H1 (cell line): ENCODE measurements at regions not wholly inside any gene's neighbourhood (a gene's known extent, or its start where the extent isn't known, plus 50 kb on each side); places are given as distances from the start of the nearest gene placed in this dataset.

Experiments used
- CTCF ChIA-PET: fragments of 300-600 bp; sonication (Branson Sonifier 250); formaldehyde crosslinking; loops from one replicate; lab custom pipeline; 2021; ENCODE audit not compliant: partially characterized antibody; lab: Charles Lee
- POLR2A ChIA-PET: fragments of 300-600 bp; sonication (Branson Sonifier 250); formaldehyde crosslinking; loops from one replicate; lab custom pipeline; 2021; ENCODE audit warnings: inconsistent platforms; ENCODE audit not compliant: partially characterized antibody; lab: Charles Lee
- DNase-seq, 2 experiments: peaks; one replicate each; pipeline versions ENCODE4 v3.0.0 to v3.0.0-alpha.2; 2010 to 2022; ENCODE audit warnings: low spot score in 2 of 2, low read depth in 1 of 2, mixed read lengths in 1 of 2
- FAIRE-seq: peaks from 2 replicates; lab custom pipeline; 2011; peaks lifted over from hg19 to GRCh38; lab: Jason Lieb, UNC
- H2AFZ ChIP-seq: 2 replicates; pipeline ENCODE4 v1.8.1; 2012; ENCODE audit warnings: low read length, inconsistent platforms
- H2AK5ac ChIP-seq: 2 replicates; pipeline ENCODE4 v1.6.1; 2013; ENCODE audit warnings: low read depth, low read length
- H2BK120ac ChIP-seq: replicated peaks from 2 replicates; pipeline ENCODE3; 2013; ENCODE audit warnings: low read depth, low read length, inconsistent platforms
- H2BK12ac ChIP-seq: 2 replicates; pipeline ENCODE4 v1.6.1; 2013; ENCODE audit warnings: low read depth, low read length
- H2BK15ac ChIP-seq: 2 replicates; pipeline ENCODE4 v1.6.1; 2013; ENCODE audit warnings: low read length
- H2BK20ac ChIP-seq: 2 replicates; pipeline ENCODE4 v1.6.1; 2013; ENCODE audit warnings: low read length
- H2BK5ac ChIP-seq: 2 replicates; pipeline ENCODE4 v1.6.1; 2013; ENCODE audit warnings: low read depth, low read length
- H3K14ac ChIP-seq: 2 replicates; pipeline ENCODE4 v1.6.1; 2013; ENCODE audit warnings: inconsistent platforms; ENCODE audit not compliant: insufficient read length
- H3K18ac ChIP-seq: 2 replicates; pipeline ENCODE4 v1.6.1; 2013; ENCODE audit warnings: low read length; ENCODE audit errors: extremely low read depth
- H3K23ac ChIP-seq: 2 replicates; pipeline ENCODE4 v1.6.1; 2013; ENCODE audit warnings: inconsistent platforms; ENCODE audit not compliant: insufficient read length
- H3K23me2 ChIP-seq: 2 replicates; pipeline ENCODE4 v1.6.1; 2013; ENCODE audit warnings: low read depth, low read length
- H3K27ac ChIP-seq: 2 replicates; pipeline ENCODE4 v1.6.1; 2011; ENCODE audit warnings: low read depth, low read length, inconsistent platforms
- H3K27me3 ChIP-seq, 4 experiments: replicated peaks in 1 of 4; 1 replicate in 1 of 4; 2 replicates in 3 of 4; pipeline versions ENCODE4 v1.6.1 to v1.8.1; 2011 to 2013; ENCODE audit warnings: low read length in 3 of 4, mild to moderate bottlenecking in 3 of 4, inconsistent platforms in 2 of 4, mixed read lengths in 2 of 4, moderate library complexity in 1 of 4; ENCODE audit not compliant: control insufficient read depth in 3 of 4, insufficient read depth in 3 of 4; ENCODE audit errors: extremely low read depth in 1 of 4
- H3K36me3 ChIP-seq, 4 experiments: 2 replicates each; pipeline versions ENCODE4 v1.6.1 to v1.8.1; 2011 to 2013; ENCODE audit warnings: mild to moderate bottlenecking in 4 of 4, low read length in 3 of 4, moderate library complexity in 2 of 4, control low read depth in 1 of 4, inconsistent platforms in 1 of 4; ENCODE audit not compliant: insufficient read depth in 4 of 4, control insufficient read depth in 2 of 4
- H3K4ac ChIP-seq: replicated peaks from 2 replicates; pipeline ENCODE3; 2013; ENCODE audit warnings: low read length, low read depth, mixed read lengths, inconsistent platforms; ENCODE audit not compliant: insufficient read length
- H3K4me1 ChIP-seq, 4 experiments: replicated peaks in 1 of 4; 1 replicate in 1 of 4; 2 replicates in 3 of 4; pipeline versions ENCODE4 v1.6.1 to v1.8.1; 2011 to 2013; ENCODE audit warnings: low read length in 3 of 4, inconsistent platforms in 2 of 4, mixed read lengths in 1 of 4; ENCODE audit not compliant: insufficient read depth in 4 of 4, control insufficient read depth in 3 of 4
- H3K4me2 ChIP-seq, 2 experiments: 2 replicates each; pipeline versions ENCODE4 v1.6.1 to v1.8.1; 2011 to 2013; ENCODE audit warnings: low read depth in 2 of 2, low read length in 2 of 2, control low read depth in 1 of 2, inconsistent platforms in 1 of 2, mild to moderate bottlenecking in 1 of 2; ENCODE audit not compliant: insufficient read depth in 1 of 2
- H3K4me3 ChIP-seq, 4 experiments: fragments of 200-600, 300-600 bp in 1 of 4; sonication (generic), shearing (Covaris generic), sonication (Bioruptor Twin) in 1 of 4; 2 replicates each; pipeline versions ENCODE4 v1.5.1 to v1.8.1; 2011 to 2016; ENCODE audit warnings: low read length in 4 of 4, low read depth in 3 of 4, control low read depth in 2 of 4, inconsistent platforms in 2 of 4, mild to moderate bottlenecking in 2 of 4, mixed read lengths in 1 of 4, moderate library complexity in 1 of 4; ENCODE audit not compliant: insufficient read depth in 2 of 4; ENCODE audit errors: extremely low read depth in 1 of 4
- H3K56ac ChIP-seq: replicated peaks from 2 replicates; pipeline ENCODE3; 2013; ENCODE audit warnings: low read depth, mild to moderate bottlenecking, mixed read lengths, low read length, inconsistent platforms; ENCODE audit not compliant: insufficient read length
- H3K79me1 ChIP-seq: 2 replicates; pipeline ENCODE4 v1.6.1; 2013; ENCODE audit warnings: low read depth, low read length, control low read depth
- H3K79me2 ChIP-seq, 2 experiments: 2 replicates each; pipeline versions ENCODE4 v1.6.1 to v1.8.1; 2012 to 2013; ENCODE audit warnings: low read length in 2 of 2, mild to moderate bottlenecking in 2 of 2, inconsistent platforms in 1 of 2; ENCODE audit not compliant: insufficient read depth in 2 of 2, control insufficient read depth in 1 of 2
- H3K9ac ChIP-seq, 4 experiments: replicated peaks in 1 of 4; 1 replicate in 1 of 4; 2 replicates in 3 of 4; pipeline versions ENCODE4 v1.6.1 to v1.8.1; 2011 to 2013; ENCODE audit warnings: low read depth in 3 of 4, low read length in 3 of 4, control low read depth in 2 of 4, mild to moderate bottlenecking in 2 of 4, moderate library complexity in 2 of 4, inconsistent platforms in 1 of 4; ENCODE audit errors: extremely low read depth in 1 of 4
- H3K9me3 ChIP-seq, 2 experiments: 2 replicates each; pipeline versions ENCODE4 v1.6.1 to v1.8.1; 2012 to 2013; ENCODE audit warnings: mild to moderate bottlenecking in 2 of 2, moderate library complexity in 2 of 2, control low read depth in 1 of 2, inconsistent platforms in 1 of 2, low read depth in 1 of 2, low read length in 1 of 2, mixed read lengths in 1 of 2; ENCODE audit not compliant: insufficient read depth in 2 of 2
- H4K20me1 ChIP-seq, 2 experiments: replicated peaks in 1 of 2; 2 replicates each; pipeline versions ENCODE3 to v1.8.1; 2011 to 2013; ENCODE audit warnings: inconsistent platforms in 2 of 2, low read length in 2 of 2, mild to moderate bottlenecking in 1 of 2; ENCODE audit not compliant: insufficient read depth in 2 of 2, control insufficient read depth in 1 of 2
- H4K5ac ChIP-seq: 2 replicates; pipeline ENCODE4 v1.6.1; 2013; ENCODE audit warnings: low read length, low read depth, mixed read lengths, inconsistent platforms; ENCODE audit not compliant: insufficient read length
- H4K8ac ChIP-seq: 2 replicates; pipeline ENCODE4 v1.8.0; 2013; ENCODE audit warnings: mild to moderate bottlenecking, moderate library complexity, low read length, inconsistent platforms; ENCODE audit not compliant: insufficient read depth; ENCODE audit errors: extremely low read depth
- H4K91ac ChIP-seq: replicated peaks from 2 replicates; pipeline ENCODE3; 2013; ENCODE audit warnings: low read length, mixed read lengths, inconsistent platforms; ENCODE audit not compliant: insufficient read length
- SP2 ChIP-seq: IDR thresholded peaks from 2 replicates; pipeline ENCODE4 v1.6.1; 2012; ENCODE audit warnings: mild to moderate bottlenecking, low read length, inconsistent platforms
- SRF ChIP-seq: IDR thresholded peaks from 2 replicates; pipeline ENCODE4 v1.6.1; 2011; ENCODE audit warnings: mild to moderate bottlenecking, low read depth, low read length, moderate library complexity
- WGBS, 2 experiments: shearing (Covaris generic) in 1 of 2; methylation state at CpG; one replicate each; pipeline versions ENCODE4 v1.1.6 to v1.1.7; 2013 to 2015; ENCODE audit warnings: low lambda C conversion rate in 2 of 2, mixed read lengths in 2 of 2, inconsistent platforms in 1 of 2, low coverage in 1 of 2, missing lambda C conversion rate in 1 of 2; ENCODE audit not compliant: insufficient replicate concordance in 2 of 2, insufficient coverage in 1 of 2, insufficient read length in 1 of 2; ENCODE audit errors: extremely low coverage in 1 of 2, missing lambda C conversion rate in 1 of 2; 5-methylcytosine and 5-hydroxymethylcytosine counted together

DNA sequence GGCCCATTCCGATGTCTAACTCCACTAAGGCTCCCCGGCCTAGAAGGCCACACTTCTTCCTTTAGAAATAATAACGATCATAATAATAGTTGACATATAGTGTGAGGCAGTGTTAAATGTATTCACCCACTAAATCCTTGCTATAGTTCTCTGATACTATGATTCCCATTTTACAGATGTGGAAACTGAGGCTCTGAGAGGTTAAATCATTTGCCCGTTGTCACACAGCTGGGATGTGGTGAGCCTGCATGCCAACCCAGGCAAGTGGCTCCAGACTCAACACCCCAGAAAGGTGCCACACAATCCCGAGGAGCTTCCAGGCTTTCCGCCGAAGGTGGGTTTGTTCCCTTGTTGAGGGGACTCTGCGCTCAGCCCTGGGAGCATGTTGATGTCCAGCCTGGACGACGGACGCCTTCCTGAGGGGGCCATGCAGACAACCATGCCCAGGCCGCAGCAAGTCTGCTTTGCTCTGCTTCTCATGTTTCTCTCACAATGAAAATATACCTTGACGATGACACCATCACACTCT lies 104.6 kb upstream of the CDYL start:
- no peak overlapping the region for H2AK5ac ChIP-seq
- no peak overlapping the region for H3K56ac ChIP-seq
- H4K91ac ChIP-seq, result no peak overlapping the region
- peaks cover 0 to 5% (median 2%) of the 10 kb centered on the region in 4 experiments; a peak in 3 of 7 replicates for H3K4me1 ChIP-seq
- H3K4ac ChIP-seq, result no peak overlapping the region
- no peak overlapping the region for H3K4me3 ChIP-seq
- ChIA-PET CTCF (interaction anchor here (0.8 to 1.7 kb wide), 2 partner anchors 9 to 343 kb away, joined by 3 to 4 read pairs; no protein-coding TSS in a partner anchor), POLR2A (no interaction called here)
- H2BK15ac ChIP-seq, result no peak overlapping the region
- H3K9me3 ChIP-seq, result no peaks in the 10 kb centered on the region
- no peak overlapping the region for H2AFZ ChIP-seq
- no peak overlapping the region for H4K5ac ChIP-seq
- H3K14ac ChIP-seq, result no peak overlapping the region
- no peaks in the 10 kb centered on the region; a peak in 1 of 7 replicates for H3K27me3 ChIP-seq
- 93% methylated on average over 12 of the region's 13 CpGs; no CpG with 5 or more reads in 1 of the 2 experiments for WGBS, 2 experiments
- no peak for TF ChIP-seq SRF
- TF ChIP-seq SP2, result no peak
- no peaks in the 10 kb centered on the region for H4K20me1 ChIP-seq
- no peak overlapping the region for H3K4me2 ChIP-seq
- no peak for DNase-seq
- no peak overlapping the region for H2BK120ac ChIP-seq
- no peak overlapping the region for H2BK20ac ChIP-seq
- no peak overlapping the region for H3K9ac ChIP-seq
- H3K23ac ChIP-seq, result no peak overlapping the region
- no peaks in the 10 kb centered on the region for H3K23me2 ChIP-seq
- no peak overlapping the region for H3K18ac ChIP-seq
- no peak for FAIRE-seq
- no peak overlapping the region for H2BK12ac ChIP-seq
- no peak overlapping the region for H2BK5ac ChIP-seq
- no peak overlapping the region for H3K27ac ChIP-seq
- no peaks in the 10 kb centered on the region for H3K79me2 ChIP-seq
- H3K79me1 ChIP-seq, result no peaks in the 10 kb centered on the region
- no peak overlapping the region for H4K8ac ChIP-seq
- H3K36me3 ChIP-seq, result no peaks in the 10 kb centered on the region
